22Rv1 (cell line): ENCODE measurements at regions not wholly inside any gene's neighbourhood (a gene's known extent, or its start where the extent isn't known, plus 50 kb on each side); places are given as distances from the start of the nearest gene placed in this dataset.
"Not testable (repeated sequence)": the region's sequence is repeated elsewhere in the genome, so short reads cannot be mapped to it uniquely, and the experiment has no call there.

ENCODE experiments used
- H3K27ac ChIP-seq: fragments of 450-650 bp; 2 replicates; pipeline ENCODE4 v1.5.1; 2017
- ZFX ChIP-seq: fragments of 450-650 bp; IDR thresholded peaks from 2 replicates; pipeline ENCODE4 v1.6.1; 2017; ENCODE audit warnings: antibody characterized with exemption, borderline replicate concordance
- TF ChIP-seq, protein P1 (sequence below): fragments of 450-650 bp; IDR thresholded peaks from 2 replicates; pipeline ENCODE4 v1.5.1; 2017; ENCODE audit warnings: mild to moderate bottlenecking

DNA sequence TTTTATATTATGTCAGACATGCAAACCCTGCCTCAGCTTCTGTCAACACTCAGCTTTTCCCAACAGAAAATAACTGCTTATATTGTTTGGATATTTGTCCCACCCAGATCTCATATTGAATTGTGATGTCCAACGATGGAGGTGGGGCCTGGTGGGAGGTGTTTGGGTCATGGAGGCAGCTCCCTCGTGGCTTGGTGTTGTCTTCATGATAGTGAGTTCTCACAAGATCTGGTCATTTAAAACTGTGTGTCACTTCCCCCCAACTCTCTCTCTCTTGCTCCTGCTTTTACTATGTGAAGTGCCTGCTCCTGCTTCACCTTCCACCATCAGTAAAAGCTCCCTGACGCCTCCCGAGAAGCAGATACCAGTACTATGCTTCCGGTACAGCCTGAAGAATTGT lies 85.8 kb upstream of the KCNMA1 start:
- TF ChIP-seq, protein P1, sequence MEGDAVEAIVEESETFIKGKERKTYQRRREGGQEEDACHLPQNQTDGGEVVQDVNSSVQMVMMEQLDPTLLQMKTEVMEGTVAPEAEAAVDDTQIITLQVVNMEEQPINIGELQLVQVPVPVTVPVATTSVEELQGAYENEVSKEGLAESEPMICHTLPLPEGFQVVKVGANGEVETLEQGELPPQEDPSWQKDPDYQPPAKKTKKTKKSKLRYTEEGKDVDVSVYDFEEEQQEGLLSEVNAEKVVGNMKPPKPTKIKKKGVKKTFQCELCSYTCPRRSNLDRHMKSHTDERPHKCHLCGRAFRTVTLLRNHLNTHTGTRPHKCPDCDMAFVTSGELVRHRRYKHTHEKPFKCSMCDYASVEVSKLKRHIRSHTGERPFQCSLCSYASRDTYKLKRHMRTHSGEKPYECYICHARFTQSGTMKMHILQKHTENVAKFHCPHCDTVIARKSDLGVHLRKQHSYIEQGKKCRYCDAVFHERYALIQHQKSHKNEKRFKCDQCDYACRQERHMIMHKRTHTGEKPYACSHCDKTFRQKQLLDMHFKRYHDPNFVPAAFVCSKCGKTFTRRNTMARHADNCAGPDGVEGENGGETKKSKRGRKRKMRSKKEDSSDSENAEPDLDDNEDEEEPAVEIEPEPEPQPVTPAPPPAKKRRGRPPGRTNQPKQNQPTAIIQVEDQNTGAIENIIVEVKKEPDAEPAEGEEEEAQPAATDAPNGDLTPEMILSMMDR, result no peak
- TF ChIP-seq ZFX, result no peak
- no peak overlapping the region for H3K27ac ChIP-seq

DNA sequence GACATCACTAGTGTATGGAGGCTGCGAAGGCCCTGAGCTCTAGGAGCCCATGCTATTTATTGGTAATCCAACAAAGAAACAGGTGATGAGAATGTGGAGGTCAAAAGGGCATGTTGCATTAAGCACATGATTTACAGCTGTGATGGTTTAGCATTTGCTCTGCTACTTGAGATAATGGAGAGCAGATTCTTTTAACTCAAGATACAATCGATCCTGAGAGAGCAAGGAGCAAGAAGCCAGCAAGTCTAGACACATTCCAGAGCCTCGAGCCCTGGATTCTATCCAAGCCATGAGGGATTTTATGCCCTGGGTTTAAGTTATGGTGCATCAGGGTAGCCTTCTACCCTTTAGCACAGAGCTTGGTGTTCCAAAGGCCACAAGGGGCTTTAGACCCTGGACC lies 85.3 kb upstream of the KCNMA1 start:
- H3K27ac ChIP-seq, result not testable (repeated sequence)

DNA sequence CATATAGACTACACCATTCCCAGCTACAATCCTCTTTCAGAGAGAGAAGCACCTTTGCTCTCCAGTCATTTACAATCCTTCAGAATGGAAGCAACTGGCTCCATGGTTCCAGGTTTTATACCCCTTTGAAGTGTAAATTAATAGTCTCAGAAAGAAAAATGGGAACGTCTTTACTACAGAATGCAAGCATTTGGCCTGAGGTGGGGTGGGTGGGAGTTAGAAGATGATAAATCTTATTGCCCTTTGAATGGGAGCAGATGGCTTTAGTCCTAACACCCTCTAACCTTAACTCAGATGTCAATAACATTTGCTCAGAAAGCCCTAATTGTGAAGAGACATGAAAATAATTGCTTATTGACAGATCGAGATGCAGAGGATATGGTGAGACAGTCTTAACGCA lies 84.2 kb upstream of the KCNMA1 start:
- TF ChIP-seq, protein P1, result no peak
- no peak for TF ChIP-seq ZFX

DNA sequence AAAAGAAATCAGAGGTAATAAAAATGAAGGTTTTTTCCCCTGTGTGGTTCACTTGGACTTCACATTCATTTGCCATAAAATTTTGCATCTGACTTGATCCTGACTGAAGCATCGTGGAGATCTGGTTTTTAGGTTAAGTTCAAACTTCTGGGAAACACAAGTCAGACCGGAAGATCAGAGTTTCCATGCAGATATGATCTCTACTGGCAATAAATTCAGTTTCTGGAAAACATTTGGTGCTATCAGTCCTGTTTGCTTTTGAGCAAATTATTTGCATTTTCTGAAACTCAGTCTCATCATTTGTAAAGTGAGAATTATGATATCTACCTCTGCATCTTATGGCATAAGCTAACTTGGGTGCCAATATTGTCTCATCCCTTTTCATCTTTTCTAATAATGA lies 81.3 kb upstream of the KCNMA1 start:
- TF ChIP-seq, protein P1, result no peak
- no peak for TF ChIP-seq ZFX
- no peak overlapping the region for H3K27ac ChIP-seq

More for the DNA sequence above, 84.2 kb upstream of the KCNMA1 start:
- H3K27ac ChIP-seq, result no peak overlapping the region

DNA sequence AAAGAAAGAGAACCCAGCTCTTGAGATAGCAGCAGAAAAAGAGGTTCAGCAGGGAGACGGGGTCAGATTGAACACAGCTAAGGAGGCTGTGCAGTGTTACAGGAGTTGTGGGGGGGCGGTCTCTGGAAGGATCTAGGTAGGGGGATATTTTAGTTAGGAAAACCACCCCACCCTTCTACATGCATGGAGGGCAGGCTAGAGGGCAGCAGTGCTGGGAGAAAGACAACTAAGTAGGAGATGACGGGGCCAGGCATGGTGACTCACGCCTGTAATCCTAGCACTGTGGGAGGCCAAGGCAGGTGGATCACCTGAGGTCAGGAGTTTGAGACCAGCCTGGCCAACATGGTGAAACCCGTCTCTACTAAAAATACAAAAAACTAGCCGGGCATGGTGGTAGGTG lies 80.7 kb upstream of the KCNMA1 start:
- H3K27ac ChIP-seq, result not testable (repeated sequence)

DNA sequence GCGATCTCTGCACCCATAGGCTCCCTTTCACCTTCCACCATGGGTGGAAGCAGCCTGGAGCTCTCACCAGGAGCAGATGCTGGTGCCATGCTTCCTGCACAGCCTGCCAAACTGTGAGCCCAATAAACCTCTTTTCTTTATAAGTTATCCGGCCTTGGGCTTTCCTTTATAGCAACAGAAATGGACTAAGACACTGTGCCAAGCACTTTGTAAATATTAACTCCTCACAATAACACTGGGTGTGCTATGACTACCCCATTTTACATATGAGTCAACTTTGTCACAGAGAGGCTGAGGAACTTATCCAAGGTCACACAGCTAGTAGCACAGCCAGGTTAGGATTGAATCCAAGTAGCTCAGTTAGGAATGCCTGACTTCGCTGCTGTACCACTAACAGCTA lies 79.7 kb upstream of the KCNMA1 start:
- TF ChIP-seq, protein P1, result no peak
- TF ChIP-seq ZFX, result no peak
- H3K27ac ChIP-seq, result no peak overlapping the region

DNA sequence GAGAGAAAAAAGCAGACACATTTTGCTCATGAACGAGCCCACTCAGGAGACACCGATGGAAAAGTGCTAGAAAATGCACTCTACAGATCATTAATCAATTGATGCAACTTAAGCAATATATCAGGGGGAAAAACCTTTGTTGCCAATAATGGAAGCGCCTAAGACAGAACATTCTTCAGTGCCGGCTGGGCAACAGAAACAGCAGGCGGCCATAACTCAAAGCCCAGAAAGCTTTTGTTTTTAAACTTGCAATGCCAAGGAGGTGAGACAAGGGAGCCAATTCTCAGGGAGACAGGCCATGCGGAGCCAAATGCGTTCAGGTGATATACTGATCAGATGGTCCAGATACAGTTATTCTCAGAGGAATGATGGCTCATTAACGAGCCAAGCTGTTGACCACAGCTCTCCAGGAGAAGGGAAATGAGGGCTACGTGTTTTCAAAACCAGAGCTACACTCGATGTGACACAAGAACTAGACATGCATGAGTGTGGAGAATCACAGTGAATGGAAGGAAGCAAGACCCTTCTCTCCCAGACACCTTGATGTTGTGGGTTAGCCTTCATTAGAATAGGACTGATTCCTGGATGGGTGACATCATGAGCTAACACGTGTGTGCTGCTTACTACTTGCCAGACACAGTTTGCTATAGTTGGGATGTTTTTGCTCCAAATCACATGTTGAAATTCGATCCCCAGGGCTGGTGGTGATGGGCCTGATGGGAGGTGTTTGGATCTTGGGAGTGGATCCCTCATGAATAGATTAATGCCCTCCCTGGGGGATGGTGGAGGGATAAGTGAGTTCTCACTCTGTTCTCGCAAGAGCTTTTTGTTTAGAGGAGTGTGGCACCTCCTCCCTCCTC lies 79.1 kb upstream of the KCNMA1 start:
- TF ChIP-seq, protein P1, result no peak
- TF ChIP-seq ZFX, result no peak
- no peak overlapping the region for H3K27ac ChIP-seq

DNA sequence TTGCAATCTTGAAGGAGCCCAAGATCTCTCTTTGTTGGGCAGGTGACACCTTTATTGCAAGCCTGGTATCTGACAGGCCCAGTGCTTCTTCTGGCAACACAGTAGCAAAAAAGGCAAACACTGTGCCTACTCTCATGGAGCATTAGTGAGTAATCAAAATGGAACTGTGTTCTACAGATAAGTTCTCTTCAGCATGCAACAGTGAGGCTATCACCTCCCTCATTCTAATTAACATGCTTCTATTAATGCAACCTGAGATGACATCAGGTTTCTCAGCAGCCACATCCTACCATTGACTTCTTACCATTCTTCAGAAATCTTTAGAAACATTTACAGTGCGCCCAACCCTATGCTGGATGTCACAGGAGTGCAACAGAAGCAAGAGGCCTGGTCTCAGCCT lies 77.9 kb upstream of the KCNMA1 start:
- TF ChIP-seq, protein P1, result no peak
- no peak for TF ChIP-seq ZFX
- H3K27ac ChIP-seq, result no peak overlapping the region
